Medulla oblongata (tissue), 1 donor: ENCODE measurements at regions not wholly inside any gene's neighbourhood (a gene's known extent, or its start where the extent isn't known, plus 50 kb on each side); places are given as distances from the start of the nearest gene placed in this dataset.
A peak's percentile ranks its signal among the peaks of the same experiment; 100 is the strongest.

ENCODE experiments used
- DNase-seq: peaks from one replicate; pipeline ENCODE4 v3.0.0-alpha.2; 2015; ENCODE audit errors: extremely low spot score

DNA sequence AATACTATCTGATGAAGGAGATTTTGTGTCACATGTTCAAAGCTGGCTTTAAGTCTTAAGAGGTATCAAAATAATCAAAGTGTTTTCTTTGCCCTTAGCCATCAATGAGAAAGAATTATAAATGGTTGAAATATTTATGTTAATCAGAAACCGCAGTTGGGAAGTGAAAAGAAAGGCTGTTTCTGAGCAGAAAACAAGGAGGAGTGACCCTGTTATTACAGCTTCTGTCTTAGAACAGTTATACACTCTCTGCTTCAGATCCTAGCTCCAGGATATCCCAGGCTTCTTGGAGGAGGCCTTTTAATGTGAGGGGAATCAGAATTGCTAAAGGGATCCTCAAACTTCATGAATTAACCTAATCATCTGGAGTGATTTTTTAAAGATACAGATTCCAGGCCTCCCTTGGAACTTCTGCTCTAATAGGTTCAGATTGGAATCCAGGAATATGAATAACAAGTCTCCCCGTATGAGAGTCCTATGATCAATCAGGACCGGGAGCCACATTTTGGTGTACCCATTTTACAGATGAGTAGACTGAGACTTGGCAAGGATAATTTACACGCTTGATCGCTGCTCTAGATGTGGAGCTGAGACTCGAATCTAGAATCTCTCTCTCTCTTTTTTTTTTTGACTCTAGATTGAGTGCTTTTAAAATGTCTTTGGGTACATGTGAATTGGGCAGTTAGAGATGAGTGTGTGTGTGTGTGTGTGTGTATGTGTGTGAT, 50.8 kb upstream of the JAG1 start:
- DNase-seq, result no peak

DNA sequence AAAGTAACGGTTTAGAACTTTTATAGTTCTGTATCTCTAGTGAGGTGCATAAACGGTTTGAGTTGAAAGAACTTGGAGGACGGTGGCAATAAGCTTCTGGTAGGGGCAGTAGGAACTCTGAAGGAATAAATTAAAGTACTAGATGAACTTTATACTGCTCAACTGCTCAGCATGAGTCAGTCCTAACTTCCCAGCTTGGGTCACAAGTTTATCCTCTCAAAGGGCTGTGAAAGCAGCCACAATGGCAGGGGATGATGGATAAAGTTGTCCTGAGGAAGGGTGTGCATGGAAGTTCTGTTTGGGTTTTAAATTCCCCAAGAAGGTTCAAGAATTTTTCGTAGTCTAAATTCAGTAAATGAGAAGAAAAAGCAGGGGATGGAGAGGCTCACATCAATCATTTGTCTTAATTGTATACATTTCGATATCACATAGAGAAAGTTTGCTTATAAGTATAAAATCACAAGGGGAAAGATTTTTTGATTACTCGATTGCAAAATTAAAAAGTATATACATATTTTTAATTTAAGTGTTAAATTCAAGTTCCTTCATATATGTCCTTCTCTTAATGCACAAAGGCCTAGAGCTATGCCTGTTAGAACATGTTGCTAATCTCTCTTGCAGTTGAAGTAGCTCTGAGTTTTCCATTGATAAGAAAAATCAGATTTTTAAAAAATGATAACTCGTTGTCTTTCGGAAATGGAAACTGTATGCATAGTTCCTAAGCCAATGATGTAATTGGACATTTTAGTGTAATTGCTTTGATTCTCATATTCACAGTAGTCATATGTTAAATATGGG, 55.3 kb upstream of the JAG1 start:
- no peak for DNase-seq

DNA sequence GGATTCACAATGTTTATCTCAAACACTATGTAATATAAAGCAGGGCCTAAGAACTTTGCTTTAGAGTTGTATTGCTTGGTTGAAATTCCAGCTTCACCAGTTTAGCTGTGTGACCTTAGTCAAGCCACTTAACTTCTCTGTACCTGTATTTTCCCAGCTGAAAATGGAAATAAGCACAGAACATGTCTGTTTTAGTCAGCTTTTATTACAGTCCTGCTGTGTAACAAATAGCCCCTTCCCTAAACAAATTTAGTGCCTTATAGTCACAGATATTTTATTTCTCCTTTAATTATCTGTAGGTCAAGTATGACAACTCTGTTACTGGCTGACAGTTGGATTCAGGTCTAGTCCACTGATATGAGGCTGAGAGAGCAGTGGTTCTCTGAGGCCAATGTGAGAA, 56.0 kb upstream of the JAG1 start:
- no peak for DNase-seq

DNA sequence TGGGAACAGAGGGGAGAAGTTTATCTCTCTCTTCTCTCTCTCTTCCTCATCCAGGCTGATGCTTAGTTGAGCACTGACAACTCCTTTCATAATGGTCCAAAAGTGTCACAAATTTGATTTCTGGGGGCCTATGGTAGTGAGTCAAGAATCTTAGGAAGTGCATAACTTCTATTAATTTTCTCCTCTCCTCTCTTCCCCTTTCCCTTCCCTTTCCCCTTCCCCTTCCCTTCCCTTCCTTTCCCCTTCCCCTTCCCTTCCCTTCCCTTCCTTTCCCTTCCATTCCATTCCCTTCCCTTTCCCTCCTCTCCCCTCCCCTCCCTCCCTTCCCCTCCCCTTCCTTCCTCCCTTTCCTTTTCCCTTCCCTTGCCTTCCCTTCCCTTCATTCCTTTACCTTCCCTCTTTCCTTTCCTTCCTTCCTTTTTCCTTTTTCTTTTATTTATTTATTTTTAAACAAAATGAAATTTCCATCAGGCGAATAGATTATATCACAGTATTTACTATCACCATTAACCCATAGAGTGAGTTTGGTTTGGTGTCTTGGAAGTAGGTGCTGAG, 56.9 kb upstream of the JAG1 start:
- DNase-seq, result no peak

DNA sequence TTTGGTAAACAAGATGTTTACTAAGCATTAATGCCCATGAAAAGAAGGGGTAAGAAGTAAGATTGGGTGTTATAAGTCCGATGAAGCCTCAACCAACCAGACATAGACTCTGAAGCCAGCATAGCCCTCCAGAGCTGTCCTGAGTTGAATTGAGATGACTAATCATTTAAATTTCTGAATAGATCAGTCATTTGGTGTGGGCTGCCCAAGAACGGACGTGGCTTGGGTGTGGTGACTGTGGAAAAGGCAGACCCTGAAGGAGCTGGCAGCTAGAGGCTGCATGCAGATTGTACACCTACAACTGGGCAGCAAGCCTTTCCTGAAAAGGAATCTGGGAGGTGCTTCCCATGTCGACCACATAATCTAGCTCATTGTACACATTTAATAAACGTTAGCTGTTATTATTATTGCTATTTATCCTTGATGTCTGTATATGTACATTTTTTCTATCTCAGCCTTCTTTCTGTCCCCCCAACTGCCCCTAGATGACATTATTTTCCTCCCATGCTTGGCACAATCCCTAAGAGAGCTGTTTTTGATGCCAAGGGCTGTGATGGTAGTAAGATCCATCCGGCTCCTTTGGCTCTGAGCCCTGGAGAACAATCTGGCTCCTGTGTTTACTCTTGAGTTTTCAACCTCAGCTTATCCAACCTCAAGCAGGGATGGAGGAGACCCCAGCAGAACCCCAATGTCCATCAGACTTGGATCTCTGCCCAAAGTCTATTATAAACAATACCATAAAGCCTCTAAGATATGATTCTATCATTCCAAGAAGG, 57.6 kb upstream of the JAG1 start:
- no peak for DNase-seq

DNA sequence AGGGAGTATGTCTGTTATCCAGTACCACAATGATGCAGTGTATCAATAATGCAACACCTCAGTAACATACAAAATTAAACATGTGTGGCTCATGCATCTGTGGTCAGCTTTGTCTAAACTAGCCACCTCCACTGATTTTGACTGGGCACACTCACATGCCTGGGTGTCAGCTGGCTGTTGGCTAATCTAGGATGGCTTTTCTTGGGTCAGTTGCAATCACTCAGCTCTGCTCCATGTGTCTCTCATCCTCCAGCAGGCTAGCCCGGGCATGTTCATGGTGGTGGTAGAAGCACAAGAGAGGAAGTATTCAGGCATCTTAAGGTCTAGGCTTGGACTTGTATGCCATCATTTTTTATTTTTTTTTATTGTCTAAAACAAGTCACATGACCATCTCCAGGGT, 59.3 kb upstream of the JAG1 start:
- no peak for DNase-seq

DNA sequence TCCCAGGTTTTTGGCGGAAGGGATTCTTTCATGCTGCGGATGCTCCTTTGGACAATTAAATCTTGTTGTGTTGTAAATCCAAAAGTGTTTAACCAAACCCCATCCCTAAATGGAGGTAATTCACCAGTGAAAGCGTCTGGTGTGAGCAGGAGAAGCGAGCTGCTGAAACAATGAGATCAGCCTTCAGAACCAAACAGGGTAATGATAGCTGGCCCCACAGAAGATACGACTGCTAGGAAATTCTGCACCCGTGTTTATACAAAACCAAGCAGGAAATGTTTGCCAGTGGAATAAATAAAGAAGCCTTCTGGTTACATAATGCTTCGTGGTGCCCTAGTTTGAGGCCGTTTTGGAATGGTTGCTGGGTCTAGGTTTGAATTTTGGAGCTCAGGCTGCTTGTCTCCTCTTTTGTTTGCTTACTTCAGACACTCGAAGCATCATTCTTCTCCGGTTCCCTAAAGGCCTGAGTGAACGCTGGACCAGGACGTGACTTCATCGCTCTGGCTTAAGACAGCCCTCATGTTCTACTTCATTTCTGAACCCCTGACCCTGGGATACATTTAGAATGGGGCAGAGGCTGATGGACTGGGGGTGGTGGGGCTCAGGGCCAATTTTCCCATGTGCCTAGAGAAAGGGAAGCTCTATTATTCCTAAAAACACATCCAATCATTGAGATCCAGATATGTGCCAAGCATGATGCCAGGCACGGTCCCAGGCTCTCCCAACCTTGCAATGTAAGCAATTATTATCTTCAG, 61.6 kb upstream of the JAG1 start:
- DNase-seq, result no peak

DNA sequence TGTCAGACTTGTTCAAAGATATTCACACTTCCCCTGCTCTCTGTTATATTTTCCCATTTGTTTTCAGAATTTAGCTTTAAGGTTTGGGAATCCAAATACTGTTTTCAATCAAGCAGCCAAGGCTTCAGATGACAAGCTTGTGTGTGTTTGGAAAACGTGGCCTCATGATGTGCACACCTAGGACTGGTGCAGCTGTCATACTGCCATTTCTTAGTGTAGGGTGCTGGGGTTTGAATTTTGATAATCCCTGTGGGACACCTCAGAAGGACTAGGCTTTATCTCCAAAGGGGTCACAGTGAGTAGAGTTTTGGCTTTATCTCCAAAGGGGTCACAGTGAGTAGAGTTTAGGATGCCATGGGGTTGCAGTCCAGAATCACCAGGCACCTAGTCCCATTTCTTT, 65.3 kb upstream of the JAG1 start:
- DNase-seq, result no peak

DNA sequence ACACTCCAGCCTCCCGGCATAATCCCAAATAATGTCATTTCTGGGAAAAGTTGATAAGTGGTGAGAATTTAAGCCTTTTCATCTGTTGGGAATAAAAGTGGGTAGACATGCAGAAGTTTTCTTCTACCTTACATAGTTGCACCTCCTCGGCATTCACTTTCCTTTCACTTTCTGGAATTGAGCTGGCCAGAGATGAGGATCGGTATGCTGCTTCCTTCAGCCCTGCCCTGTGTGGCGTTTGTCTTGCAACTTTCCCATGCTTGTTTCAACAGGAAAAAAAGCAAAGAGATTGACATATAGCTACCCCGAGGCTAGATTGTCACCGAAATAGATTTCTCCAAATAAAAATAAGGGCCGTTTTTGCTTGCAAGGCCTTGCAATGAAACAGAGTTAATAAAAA, 65.8 kb upstream of the JAG1 start:
- no peak for DNase-seq

DNA sequence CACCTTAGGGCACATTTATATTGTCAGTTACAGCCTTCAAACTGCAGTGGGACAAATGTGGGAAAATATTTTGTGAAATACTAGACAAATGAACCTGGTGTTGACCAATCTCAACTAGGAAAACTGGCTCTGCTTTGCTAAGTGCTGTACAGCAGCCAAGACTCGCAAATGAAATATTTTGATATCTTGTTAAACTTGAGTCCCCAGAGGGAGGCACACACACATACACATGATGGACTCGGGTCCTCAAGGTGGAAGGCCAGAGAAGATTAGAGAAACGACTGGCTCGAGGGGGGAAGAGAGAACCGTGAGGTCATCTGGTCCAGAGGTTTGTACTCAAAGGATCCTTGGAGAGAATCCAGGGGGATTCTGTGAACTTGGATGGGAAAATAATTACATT, 67.3 kb upstream of the JAG1 start:
- no peak for DNase-seq

DNA sequence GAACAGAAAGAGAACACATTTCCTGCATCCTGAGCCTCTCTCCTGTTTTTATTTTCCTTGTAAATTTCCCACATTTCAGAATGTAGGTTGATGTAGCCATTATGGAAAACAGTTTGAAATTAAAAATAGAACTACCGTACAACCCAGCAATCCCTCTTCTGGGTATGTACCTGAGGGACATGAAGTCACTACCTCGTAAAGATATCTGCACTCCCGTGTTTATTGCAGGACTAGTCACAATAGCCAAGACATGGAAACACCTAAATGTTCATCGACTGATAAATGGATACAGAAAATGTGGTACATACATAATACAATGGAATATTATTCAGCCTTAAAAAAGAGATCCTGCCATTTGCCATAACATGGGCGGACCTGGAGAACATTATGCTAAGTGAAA, 72.0 kb upstream of the JAG1 start:
- no peak for DNase-seq

DNA sequence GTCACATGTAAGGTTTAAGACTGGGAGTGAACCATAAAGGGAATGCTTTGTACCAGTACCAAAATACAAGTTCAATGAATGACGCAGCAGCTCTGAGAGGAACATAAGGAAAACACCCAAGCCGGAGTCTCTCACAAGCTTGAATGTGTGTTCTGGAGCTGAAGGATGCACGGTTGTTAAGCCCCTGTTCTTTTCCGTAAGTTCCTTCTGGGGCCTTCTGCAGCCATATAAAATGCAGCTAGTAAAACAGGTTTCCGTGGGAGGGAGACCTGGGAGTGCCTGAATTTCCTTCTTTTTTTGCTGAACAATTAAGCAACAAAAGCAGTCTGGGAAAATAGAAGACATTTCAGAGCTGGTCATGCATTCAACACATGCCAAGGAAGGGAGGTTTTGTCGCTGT, 73.2 kb upstream of the JAG1 start:
- peak; percentile 3 for DNase-seq

DNA sequence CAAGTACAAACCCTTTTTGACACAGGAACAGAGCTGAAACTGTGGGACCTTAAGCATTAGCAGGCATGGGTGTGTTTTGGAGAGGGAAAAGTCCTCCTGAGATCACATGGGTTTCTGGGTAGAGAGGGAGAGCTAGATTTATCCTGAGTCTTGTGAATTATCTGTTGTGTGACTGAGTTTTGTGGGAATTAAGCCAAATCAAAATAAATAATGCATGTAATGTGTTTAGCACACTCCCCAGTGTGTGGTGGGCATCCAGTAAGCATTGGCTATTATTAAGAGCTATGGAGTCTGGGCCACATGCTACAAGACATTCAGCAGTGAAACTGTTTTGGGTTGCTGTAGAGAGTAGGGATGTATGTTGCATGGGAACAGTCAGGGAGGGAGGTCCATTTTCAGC, 75.3 kb upstream of the JAG1 start:
- DNase-seq, result no peak

DNA sequence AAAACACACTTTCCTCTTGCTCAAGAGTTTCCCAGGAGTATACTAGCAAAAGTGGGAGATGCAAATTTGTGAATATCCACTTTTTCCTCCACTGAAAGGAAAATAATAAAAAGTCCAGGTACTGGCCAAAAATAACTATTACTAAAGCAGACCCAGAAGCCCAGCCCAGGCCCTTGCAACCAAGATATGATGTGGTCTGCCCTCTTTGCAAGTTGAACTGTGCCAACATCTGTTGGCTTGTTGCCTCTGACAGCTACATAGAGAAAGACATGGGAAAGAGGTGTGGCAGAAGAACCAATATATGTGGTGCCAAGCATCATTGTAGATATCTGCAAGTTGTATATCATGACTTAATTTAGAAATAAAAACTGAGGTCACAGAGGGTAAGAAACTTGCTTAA, 78.4 kb upstream of the JAG1 start:
- DNase-seq, result no peak

DNA sequence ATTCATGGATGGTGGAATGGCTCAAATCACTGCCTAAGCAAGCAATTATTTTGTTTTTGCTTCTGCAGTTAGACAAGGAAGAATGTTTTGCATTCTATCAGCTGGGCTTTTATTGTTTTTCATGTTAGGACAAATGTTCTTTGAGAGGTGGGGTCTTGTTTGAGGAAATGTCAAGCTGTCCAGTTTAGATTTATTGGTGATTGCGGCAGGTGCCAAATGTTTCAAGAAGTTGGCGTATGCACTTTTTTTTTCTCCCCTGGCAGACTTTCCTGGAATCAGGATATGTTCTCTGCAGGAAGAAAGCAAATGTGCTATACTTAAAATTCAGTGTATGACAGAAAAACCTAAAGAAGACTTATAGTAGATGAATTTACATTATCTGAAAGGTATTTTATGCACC, 81.0 kb upstream of the JAG1 start:
- DNase-seq, result no peak

DNA sequence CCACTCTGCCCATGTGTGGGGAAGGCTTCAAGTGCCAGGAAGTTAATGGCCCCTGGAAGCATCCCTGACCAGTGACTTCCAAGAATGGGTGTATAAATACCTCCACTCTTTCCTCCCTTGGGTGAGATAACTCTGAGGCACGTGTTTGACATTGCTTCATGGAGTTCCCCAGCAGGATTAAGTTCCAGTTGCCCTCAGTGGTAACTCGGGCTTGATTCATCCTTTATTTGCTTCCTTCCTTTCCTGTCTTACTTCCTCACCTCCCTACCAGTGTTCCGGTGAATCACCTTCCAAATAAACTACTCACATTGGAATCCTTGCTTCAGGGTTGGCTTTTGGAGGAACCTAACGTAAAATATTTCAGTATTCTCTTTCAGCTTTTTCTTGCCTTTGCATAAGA, 84.6 kb upstream of the JAG1 start:
- DNase-seq, result no peak

DNA sequence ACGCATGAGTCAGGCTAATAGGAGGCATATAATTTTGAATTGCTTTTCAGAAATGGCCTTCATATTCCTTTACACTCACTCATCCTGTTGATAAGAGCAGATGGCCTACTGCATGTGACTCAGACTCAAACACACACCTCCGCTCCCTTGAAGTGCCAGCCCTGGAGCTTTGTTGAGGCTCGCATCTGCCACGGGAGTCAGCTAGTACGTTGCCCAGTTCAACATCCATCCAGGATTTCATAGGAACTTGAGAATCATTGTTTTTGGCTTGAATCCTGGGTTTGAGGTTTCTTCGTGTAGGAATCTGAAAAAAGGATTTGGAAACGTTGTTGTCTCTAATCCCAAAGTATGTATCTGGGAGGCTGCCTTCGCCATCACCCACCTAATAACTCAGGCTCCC, 87.4 kb upstream of the JAG1 start:
- DNase-seq, result no peak

DNA sequence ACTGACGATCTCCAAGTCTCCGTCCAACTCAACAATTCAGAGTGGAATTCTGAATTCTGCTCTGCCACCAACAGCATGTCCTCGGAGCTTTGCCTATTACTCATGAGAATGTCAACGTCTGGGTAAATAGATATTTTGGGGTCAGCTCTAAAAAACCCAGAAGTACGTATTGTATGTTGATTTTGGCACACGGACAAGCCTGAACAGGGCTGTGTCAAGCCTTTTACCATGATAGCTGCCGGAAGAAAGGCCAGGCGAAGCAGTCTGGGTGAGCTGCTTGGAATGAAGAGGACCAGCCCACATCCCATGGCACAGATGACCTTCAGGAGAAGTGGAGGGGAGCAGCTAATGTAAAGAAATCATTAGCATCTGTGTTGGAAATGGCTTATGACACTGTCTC, 88.0 kb upstream of the JAG1 start:
- DNase-seq, result no peak

DNA sequence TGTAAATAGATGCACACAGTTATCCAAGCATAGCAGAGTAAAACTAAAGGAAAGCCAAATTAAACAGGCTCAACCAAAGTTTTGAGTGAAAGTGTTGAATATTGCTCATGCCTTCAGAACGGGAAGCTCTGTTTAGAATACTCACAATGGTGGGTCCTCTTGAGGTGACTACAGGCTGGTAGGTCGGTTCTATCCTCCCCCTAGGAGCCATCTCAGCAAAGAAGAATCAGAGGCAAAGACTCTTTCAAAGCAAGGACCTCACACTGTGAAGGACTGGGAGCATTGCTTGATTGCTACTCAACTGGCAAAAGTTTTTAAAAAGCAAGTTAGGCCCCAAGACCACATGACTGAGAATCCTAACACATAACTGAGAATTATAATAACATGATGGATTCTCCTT, 88.4 kb upstream of the JAG1 start:
- no peak for DNase-seq

DNA sequence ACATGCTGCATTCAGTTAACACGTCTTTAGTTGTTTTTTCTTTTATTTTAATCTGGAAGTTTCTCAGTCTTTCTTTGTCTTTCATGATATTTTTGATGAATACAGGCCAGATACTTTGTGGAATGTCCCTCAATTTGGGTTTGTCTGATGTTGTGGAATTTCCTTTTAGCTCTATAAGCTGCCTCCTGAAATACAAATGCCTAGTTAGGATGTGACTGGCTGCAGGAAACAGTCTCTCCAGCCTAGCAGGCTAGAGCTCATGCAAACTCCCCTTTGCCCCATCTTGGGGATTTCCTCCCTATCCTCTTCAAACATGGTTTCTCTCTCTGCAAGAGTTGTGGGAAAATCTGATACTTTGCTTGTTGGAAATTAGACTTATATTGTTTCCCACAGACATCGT, 89.3 kb upstream of the JAG1 start:
- DNase-seq, result no peak

DNA sequence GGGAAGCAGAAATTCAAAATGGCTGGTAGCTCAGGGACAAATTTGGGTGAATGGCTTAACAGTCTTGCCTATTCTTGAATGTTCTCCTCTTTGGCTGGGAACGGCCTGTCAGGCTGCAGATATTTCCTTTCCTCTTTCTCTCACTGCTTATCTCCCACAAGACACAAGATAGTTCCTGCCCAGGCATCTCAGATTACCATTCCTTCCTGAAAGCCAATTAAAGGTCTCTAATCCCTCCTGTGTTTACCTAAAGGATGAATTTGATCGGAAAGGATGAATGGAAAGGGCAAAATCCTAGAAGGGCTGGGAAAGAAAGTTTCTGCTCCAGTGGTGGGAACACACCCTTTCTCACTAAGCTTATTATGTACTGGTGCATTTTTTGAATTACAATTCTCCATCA, 95.9 kb upstream of the JAG1 start:
- no peak for DNase-seq

DNA sequence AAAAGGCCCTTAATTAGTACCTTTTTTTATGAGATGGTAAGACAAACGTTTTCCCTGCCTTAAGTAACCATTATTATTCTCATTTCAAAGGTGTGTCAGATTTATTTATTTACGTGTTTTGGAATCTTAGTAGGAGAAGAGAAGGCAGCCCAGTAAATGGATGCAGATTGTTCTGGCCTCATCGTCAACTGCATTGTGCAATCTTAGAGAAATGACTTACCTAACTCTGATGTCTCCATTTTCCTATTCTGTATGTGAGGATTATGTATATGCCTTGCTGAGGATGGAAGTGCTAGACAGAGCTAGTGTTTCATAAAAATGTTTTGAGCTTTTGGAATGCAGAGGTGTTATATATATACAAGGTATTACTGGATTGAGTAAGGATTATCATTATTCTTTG, 97.0 kb upstream of the JAG1 start:
- no peak for DNase-seq
